Mesendoderm (in vitro differentiated cells): ENCODE measurements at regions not wholly inside any gene's neighbourhood (a gene's known extent, or its start where the extent isn't known, plus 50 kb on each side); places are given as distances from the start of the nearest gene placed in this dataset.

Experiments
- DNase-seq: peaks from one replicate; pipeline ENCODE4 v3.0.0; 2013
- H2AK5ac ChIP-seq: 2 replicates; pipeline ENCODE4 v1.6.1; 2013; ENCODE audit warnings: low read length, inconsistent platforms
- H2BK120ac ChIP-seq: 2 replicates; pipeline ENCODE4 v1.6.1; 2013; ENCODE audit warnings: low read depth, mild to moderate bottlenecking, low read length, moderate library complexity, mixed read lengths
- H2BK15ac ChIP-seq: replicated peaks from 2 replicates; pipeline ENCODE4 v1.6.1; 2013; ENCODE audit warnings: low read depth, mild to moderate bottlenecking, moderate library complexity
- H2BK5ac ChIP-seq: 2 replicates; pipeline ENCODE4 v1.6.1; 2013; ENCODE audit warnings: low read length, inconsistent platforms
- H3K18ac ChIP-seq: 2 replicates; pipeline ENCODE4 v1.6.1; 2013; ENCODE audit warnings: mild to moderate bottlenecking, low read length, mixed read lengths
- H3K23ac ChIP-seq: one replicate; pipeline ENCODE4 v1.6.1; 2013; ENCODE audit warnings: low read length
- H3K27ac ChIP-seq: 2 replicates; pipeline ENCODE4 v1.5.1; 2013; ENCODE audit warnings: low read depth, mild to moderate bottlenecking, inconsistent platforms, low read length, moderate library complexity
- H3K27me3 ChIP-seq: 2 replicates; pipeline ENCODE4 v1.6.1; 2013; ENCODE audit warnings: low read length, control low read depth, mild to moderate bottlenecking, inconsistent platforms; ENCODE audit not compliant: insufficient read depth, poor library complexity
- H3K36me3 ChIP-seq: 2 replicates; pipeline ENCODE4 v1.6.1; 2013; ENCODE audit warnings: low read length, inconsistent platforms; ENCODE audit not compliant: control insufficient read depth, insufficient read depth
- H3K4ac ChIP-seq: one replicate; pipeline ENCODE4 v1.6.1; 2013; ENCODE audit warnings: low read depth, mild to moderate bottlenecking, low read length, moderate library complexity
- H3K4me1 ChIP-seq: 2 replicates; pipeline ENCODE4 v1.6.1; 2013; ENCODE audit warnings: low read depth, low read length, inconsistent platforms; ENCODE audit not compliant: control insufficient read depth
- H3K4me2 ChIP-seq: 2 replicates; pipeline ENCODE4 v1.6.1; 2013; ENCODE audit warnings: low read length
- H3K4me3 ChIP-seq: 2 replicates; pipeline ENCODE4 v1.5.1; 2013; ENCODE audit warnings: mild to moderate bottlenecking, low read length
- H3K56ac ChIP-seq: one replicate; pipeline ENCODE4 v1.6.1; 2013; ENCODE audit warnings: low read length
- H3K79me1 ChIP-seq: 2 replicates; pipeline ENCODE4 v1.6.1; 2013; ENCODE audit warnings: low read length, inconsistent platforms
- H3K79me2 ChIP-seq: 2 replicates; pipeline ENCODE4 v1.6.1; 2013; ENCODE audit warnings: mild to moderate bottlenecking, low read length; ENCODE audit not compliant: control insufficient read depth, insufficient read depth
- H3K9ac ChIP-seq: 2 replicates; pipeline ENCODE4 v1.6.1; 2013; ENCODE audit warnings: low read length, inconsistent platforms
- H4K5ac ChIP-seq: one replicate; pipeline ENCODE4 v1.6.1; 2013; ENCODE audit warnings: low read length
- H4K8ac ChIP-seq: one replicate; pipeline ENCODE4 v1.6.1; 2013; ENCODE audit warnings: low read depth, mild to moderate bottlenecking, control low read depth, low read length, moderate library complexity
- WGBS: extraction: QIAGEN DNeasy Blood & Tissue Kit; methylation state at CpG from one replicate; pipeline ENCODE4 v1.1.7; 2013; ENCODE audit warnings: low lambda C conversion rate, missing lambda C conversion rate; ENCODE audit not compliant: insufficient coverage; ENCODE audit errors: extremely low coverage; 5-methylcytosine and 5-hydroxymethylcytosine counted together

- H3K18ac ChIP-seq: no peak overlapping the region
- H3K4ac ChIP-seq: no peak overlapping the region
- H3K56ac ChIP-seq: no peak overlapping the region
- no CpG with 5 or more reads among the region's 2 CpGs for WGBS
- no peak overlapping the region for H2BK15ac ChIP-seq
- no peak overlapping the region for H3K4me3 ChIP-seq
- no peak overlapping the region for H3K4me2 ChIP-seq
- H2BK120ac ChIP-seq: no peak overlapping the region
- no peak overlapping the region for H3K23ac ChIP-seq
- H2BK5ac ChIP-seq: no peak overlapping the region
- H4K5ac ChIP-seq: no peak overlapping the region
- DNase-seq: no peak
- H2AK5ac ChIP-seq: no peak overlapping the region
- H3K36me3 ChIP-seq: no peaks in the 10 kb centered on the region
- no peaks in the 10 kb centered on the region for H3K79me2 ChIP-seq
- no peak overlapping the region for H3K9ac ChIP-seq
- no peaks in the 10 kb centered on the region for H3K27me3 ChIP-seq
- no peaks in the 10 kb centered on the region for H3K4me1 ChIP-seq
- H3K27ac ChIP-seq: no peak overlapping the region
- no peaks in the 10 kb centered on the region for H3K79me1 ChIP-seq
- H4K8ac ChIP-seq: no peak overlapping the region
These were observed 130.6 kb downstream of the ATP23 start for GRCh38 chr12:58071994-58072393.

- no peak overlapping the region for H3K56ac ChIP-seq
- H3K4me2 ChIP-seq: no peak overlapping the region
- no peak overlapping the region for H2AK5ac ChIP-seq
- H2BK120ac ChIP-seq: no peak overlapping the region
- no peak overlapping the region for H3K9ac ChIP-seq
- no peak overlapping the region for H4K8ac ChIP-seq
- no peak overlapping the region for H3K4me3 ChIP-seq
- H3K79me2 ChIP-seq: no peaks in the 10 kb centered on the region
- no peaks in the 10 kb centered on the region for H3K4me1 ChIP-seq
- H3K79me1 ChIP-seq: no peaks in the 10 kb centered on the region
- H3K18ac ChIP-seq: no peak overlapping the region
- DNase-seq: no peak
- no peak overlapping the region for H4K5ac ChIP-seq
- H3K27ac ChIP-seq: no peak overlapping the region
- H2BK15ac ChIP-seq: no peak overlapping the region
- no peaks in the 10 kb centered on the region for H3K36me3 ChIP-seq
- no peak overlapping the region for H3K4ac ChIP-seq
- H3K27me3 ChIP-seq: no peaks in the 10 kb centered on the region
- no peak overlapping the region for H2BK5ac ChIP-seq
- no peak overlapping the region for H3K23ac ChIP-seq
- WGBS: no CpG with 5 or more reads among the region's 1 CpG
These were observed 132.9 kb downstream of the ATP23 start for GRCh38 chr12:58074259-58074658.

GRCh38 chr12:58079806-58080205 lies 138.4 kb downstream of the ATP23 start:
- Histone ChIP-seq H2BK120ac (no peak overlapping the region), H3K4me2 (no peak overlapping the region), H3K4me1 (no peaks in the 10 kb centered on the region), H3K27ac (no peak overlapping the region), H3K4ac (no peak overlapping the region), H3K18ac (no peak overlapping the region), H3K27me3 (no peaks in the 10 kb centered on the region), H3K36me3 (no peaks in the 10 kb centered on the region), H4K5ac (no peak overlapping the region), H3K79me2 (no peaks in the 10 kb centered on the region), H2AK5ac (no peak overlapping the region), H3K23ac (no peak overlapping the region), H3K79me1 (no peaks in the 10 kb centered on the region), H2BK5ac (no peak overlapping the region), H3K4me3 (no peak overlapping the region), H4K8ac (no peak overlapping the region), H3K9ac (no peak overlapping the region), H3K56ac (no peak overlapping the region), H2BK15ac (no peak overlapping the region)
- DNase-seq: no peak
- WGBS: no CpG with 5 or more reads among the region's 1 CpG

GRCh38 chr12:58081488-58081887 lies 140.1 kb downstream of the ATP23 start:
- no peaks in the 10 kb centered on the region for H3K27me3 ChIP-seq
- no peaks in the 10 kb centered on the region for H3K36me3 ChIP-seq
- no peaks in the 10 kb centered on the region for H3K4me1 ChIP-seq
- DNase-seq: no peak
- no peak overlapping the region for H2AK5ac ChIP-seq
- no peak overlapping the region for H4K5ac ChIP-seq
- no peak overlapping the region for H2BK15ac ChIP-seq
- H3K79me2 ChIP-seq: no peaks in the 10 kb centered on the region
- no peak overlapping the region for H4K8ac ChIP-seq
- no peak overlapping the region for H2BK5ac ChIP-seq
- no peak overlapping the region for H3K27ac ChIP-seq
- H3K79me1 ChIP-seq: no peaks in the 10 kb centered on the region
- no CpG with 5 or more reads among the region's 1 CpG for WGBS
- no peak overlapping the region for H3K4ac ChIP-seq
- H3K4me2 ChIP-seq: no peak overlapping the region
- no peak overlapping the region for H3K56ac ChIP-seq
- no peak overlapping the region for H3K4me3 ChIP-seq
- no peak overlapping the region for H3K9ac ChIP-seq
- H3K23ac ChIP-seq: no peak overlapping the region
- no peak overlapping the region for H2BK120ac ChIP-seq
- H3K18ac ChIP-seq: no peak overlapping the region

GRCh38 chr12:58082996-58083395 lies 141.6 kb downstream of the ATP23 start:
- DNase-seq: no peak
- Histone ChIP-seq H4K5ac (no peak overlapping the region), H3K23ac (no peak overlapping the region), H3K18ac (no peak overlapping the region), H3K36me3 (no peaks in the 10 kb centered on the region), H3K4me3 (no peak overlapping the region), H3K79me1 (no peaks in the 10 kb centered on the region), H2AK5ac (no peak overlapping the region), H3K79me2 (no peaks in the 10 kb centered on the region), H3K4me2 (no peak overlapping the region), H2BK5ac (no peak overlapping the region), H4K8ac (no peak overlapping the region), H3K9ac (no peak overlapping the region), H3K4me1 (no peaks in the 10 kb centered on the region), H2BK15ac (no peak overlapping the region), H3K27me3 (no peaks in the 10 kb centered on the region), H2BK120ac (no peak overlapping the region), H3K27ac (no peak overlapping the region), H3K56ac (no peak overlapping the region), H3K4ac (no peak overlapping the region)
- WGBS: no CpG with 5 or more reads among the region's 2 CpGs

GRCh38 chr12:58086006-58086405 lies 144.6 kb downstream of the ATP23 start:
- H4K5ac ChIP-seq: no peak overlapping the region
- H3K79me1 ChIP-seq: no peaks in the 10 kb centered on the region
- no peaks in the 10 kb centered on the region for H3K27me3 ChIP-seq
- WGBS: no CpG with 5 or more reads among the region's 2 CpGs
- H2BK120ac ChIP-seq: no peak overlapping the region
- H3K23ac ChIP-seq: no peak overlapping the region
- H2BK15ac ChIP-seq: no peak overlapping the region
- no peak overlapping the region for H2AK5ac ChIP-seq
- DNase-seq: peak; percentile 3
- no peak overlapping the region for H3K4me2 ChIP-seq
- no peaks in the 10 kb centered on the region for H3K79me2 ChIP-seq
- H3K4me1 ChIP-seq: no peaks in the 10 kb centered on the region
- H3K9ac ChIP-seq: no peak overlapping the region
- no peaks in the 10 kb centered on the region for H3K36me3 ChIP-seq
- no peak overlapping the region for H3K4ac ChIP-seq
- no peak overlapping the region for H3K4me3 ChIP-seq
- H3K27ac ChIP-seq: no peak overlapping the region
- no peak overlapping the region for H3K18ac ChIP-seq
- H2BK5ac ChIP-seq: no peak overlapping the region
- H3K56ac ChIP-seq: no peak overlapping the region
- H4K8ac ChIP-seq: no peak overlapping the region
